Psoas muscle (tissue), 7 donors: ENCODE measurements at regions not wholly inside any gene's neighbourhood (a gene's known extent, or its start where the extent isn't known, plus 50 kb on each side); places are given as distances from the start of the nearest gene placed in this dataset.

ENCODE experiments used
- ATAC-seq, 4 donors: fragments of 200-7000 bp; cut with Tn5 transposase; one replicate each; pipeline ENCODE4 v1.9.1; 2020; ENCODE audit warnings: moderate library complexity in 3 of 4, mild to moderate bottlenecking in 2 of 4
- DNase-seq, 2 donors: peaks; one replicate each; pipeline ENCODE4 v3.0.0-alpha.2; 2020
- H3K27ac ChIP-seq: fragments of 200-600 bp; one replicate; pipeline ENCODE4 v1.8.0; 2022
- H3K27me3 ChIP-seq, 3 donors: fragments of 200-600 bp in 1 of 3; one replicate each; pipeline versions ENCODE4 v1.6.1 to v1.8.0; 2013 to 2022; ENCODE audit warnings: low read length in 2 of 3, mild to moderate bottlenecking in 2 of 3, moderate library complexity in 1 of 3; ENCODE audit not compliant: insufficient read depth in 3 of 3
- H3K36me3 ChIP-seq, 2 donors: fragments of 200-600 bp in 1 of 2; one replicate each; pipeline versions ENCODE4 v1.6.1 to v1.8.0; 2013 to 2022; ENCODE audit warnings: low read depth in 1 of 2, mild to moderate bottlenecking in 1 of 2, moderate library complexity in 1 of 2; ENCODE audit not compliant: insufficient read depth in 1 of 2
- H3K4me1 ChIP-seq: fragments of 200-600 bp; one replicate; pipeline ENCODE4 v1.8.0; 2022
- H3K4me3 ChIP-seq: fragments of 200-600 bp; one replicate; pipeline ENCODE4 v1.8.0; 2022; ENCODE audit warnings: mild to moderate bottlenecking
- H3K9me3 ChIP-seq: fragments of 200-600 bp; one replicate; pipeline ENCODE4 v1.8.0; 2022
- WGBS, 3 donors: extraction: QIAGEN DNeasy Blood & Tissue Kit; methylation state at CpG; one replicate each; pipeline versions ENCODE4 v1.1.6 to v1.1.7; 2013; 5-methylcytosine and 5-hydroxymethylcytosine counted together
- intact Hi-C, 2 donors: fragments of 100-400 bp; cut with DNase I; formaldehyde crosslinking; loops; one replicate each; pipeline versions ENCODE4 v1.11.0 to v1.14.2; 2022
- TF ChIP-seq, protein P1 (sequence below): fragments of 200-600 bp; IDR thresholded peaks from one replicate; pipeline ENCODE4 v1.8.0; 2022; ENCODE audit warnings: antibody characterized with exemption
- donor health status: healthy with polysubstance abuse.
- donor health status: DM: no; HTN: no; CAD: no; lungs with moderate emphysema.
- donor health status: Bipolar disorder and iron deficiency.
- donor health status: healthy.
- donor health status: DM: yes; HTN: yes; CAD: no.
- donor health status: DM: no; HTN: no; CAD: no.
- donor health status: DM: yes; HTN: yes; CAD: no.

DNA sequence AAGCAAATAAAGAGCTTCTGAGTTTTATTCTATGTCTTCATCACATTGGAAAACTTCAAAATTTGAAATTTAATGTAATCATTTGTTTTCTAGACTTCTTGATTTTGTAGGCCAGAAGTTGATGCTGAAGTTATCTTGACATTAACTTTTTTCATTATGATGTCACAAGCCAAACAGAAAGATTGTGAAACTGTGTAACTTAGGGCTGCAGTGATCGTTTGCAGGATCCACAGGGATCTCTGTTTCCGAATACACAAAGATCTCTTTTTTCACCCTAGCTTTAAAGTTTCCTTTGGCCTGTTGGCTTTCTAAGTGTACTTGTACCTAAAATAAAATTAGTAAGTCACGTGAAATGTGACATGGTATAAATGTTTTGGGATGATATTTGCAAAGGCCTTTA, 594.9 kb upstream of the CDH2 start:
- intact Hi-C loops: no loop called here
- no peak overlapping the region for H3K27ac ChIP-seq

DNA sequence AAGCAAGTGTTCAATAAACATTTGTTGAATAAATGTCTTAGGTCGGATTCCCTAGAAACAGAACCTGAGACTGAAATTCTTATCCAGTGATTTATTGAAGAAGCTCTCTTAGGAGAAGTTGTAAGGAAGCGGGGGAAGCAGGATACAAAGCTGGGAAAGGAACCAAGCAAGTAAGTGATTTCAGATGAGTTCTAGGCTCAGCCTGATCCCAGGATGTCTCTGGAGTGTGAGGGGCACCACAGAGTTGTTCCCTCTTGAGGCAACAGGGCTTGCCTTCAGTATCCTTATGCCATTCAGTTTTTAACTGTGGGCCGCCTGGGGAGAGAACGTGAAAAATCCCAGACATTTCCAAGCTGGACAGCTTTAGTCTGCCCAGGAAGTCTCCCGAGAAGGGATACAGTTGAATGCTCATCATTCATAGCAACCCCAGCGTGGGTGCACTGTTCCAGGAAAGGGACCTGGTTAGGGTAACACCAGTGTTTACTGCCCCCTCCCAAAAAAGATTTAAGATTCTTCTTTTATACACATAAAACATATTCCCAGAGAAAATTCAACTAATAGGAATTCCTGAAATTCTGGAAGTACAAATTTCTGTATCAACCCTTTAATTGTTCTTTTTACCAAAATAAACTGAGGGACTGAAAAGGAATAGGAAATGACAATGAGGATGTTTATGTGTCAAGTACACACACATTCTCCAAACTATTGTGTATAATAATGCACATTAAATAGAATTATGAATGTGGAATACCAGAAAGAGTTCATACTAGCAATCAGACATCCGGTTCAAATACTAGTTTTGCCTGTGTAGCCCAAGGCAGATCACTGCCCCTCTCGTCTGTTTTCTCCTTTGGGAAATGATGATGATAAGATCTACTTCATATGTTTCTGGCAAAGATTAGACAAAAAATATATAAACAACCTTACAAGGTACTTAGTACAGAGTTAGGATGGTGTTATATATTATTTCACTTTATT, 592.1 kb upstream of the CDH2 start:
- ATAC-seq (no peak), DNase-seq (no peak)
- H3K36me3 ChIP-seq: no peaks in the 10 kb centered on the region
- H3K27me3 ChIP-seq: no peaks in the 10 kb centered on the region
- no peak overlapping the region for H3K27ac ChIP-seq
- TF ChIP-seq, protein P1, sequence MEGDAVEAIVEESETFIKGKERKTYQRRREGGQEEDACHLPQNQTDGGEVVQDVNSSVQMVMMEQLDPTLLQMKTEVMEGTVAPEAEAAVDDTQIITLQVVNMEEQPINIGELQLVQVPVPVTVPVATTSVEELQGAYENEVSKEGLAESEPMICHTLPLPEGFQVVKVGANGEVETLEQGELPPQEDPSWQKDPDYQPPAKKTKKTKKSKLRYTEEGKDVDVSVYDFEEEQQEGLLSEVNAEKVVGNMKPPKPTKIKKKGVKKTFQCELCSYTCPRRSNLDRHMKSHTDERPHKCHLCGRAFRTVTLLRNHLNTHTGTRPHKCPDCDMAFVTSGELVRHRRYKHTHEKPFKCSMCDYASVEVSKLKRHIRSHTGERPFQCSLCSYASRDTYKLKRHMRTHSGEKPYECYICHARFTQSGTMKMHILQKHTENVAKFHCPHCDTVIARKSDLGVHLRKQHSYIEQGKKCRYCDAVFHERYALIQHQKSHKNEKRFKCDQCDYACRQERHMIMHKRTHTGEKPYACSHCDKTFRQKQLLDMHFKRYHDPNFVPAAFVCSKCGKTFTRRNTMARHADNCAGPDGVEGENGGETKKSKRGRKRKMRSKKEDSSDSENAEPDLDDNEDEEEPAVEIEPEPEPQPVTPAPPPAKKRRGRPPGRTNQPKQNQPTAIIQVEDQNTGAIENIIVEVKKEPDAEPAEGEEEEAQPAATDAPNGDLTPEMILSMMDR: no peak
- intact Hi-C loops: no loop called here
- no peaks in the 10 kb centered on the region for H3K9me3 ChIP-seq
- no peak overlapping the region for H3K4me3 ChIP-seq
- 55 to 56% (median 56%) methylated on average over 8 of the region's 8 CpGs for WGBS, 3 donors
- no peaks in the 10 kb centered on the region for H3K4me1 ChIP-seq

More for the DNA sequence above, 594.9 kb upstream of the CDH2 start:
- no peak overlapping the region for H3K4me3 ChIP-seq
- H3K9me3 ChIP-seq: no peaks in the 10 kb centered on the region
- ATAC-seq (no peak), DNase-seq (no peak)
- H3K36me3 ChIP-seq: no peaks in the 10 kb centered on the region
- H3K4me1 ChIP-seq: no peaks in the 10 kb centered on the region
- WGBS, 3 donors: 58 to 66% (median 66%) methylated on average over 3 of the region's 3 CpGs
- H3K27me3 ChIP-seq: no peaks in the 10 kb centered on the region
- TF ChIP-seq, protein P1: no peak

DNA sequence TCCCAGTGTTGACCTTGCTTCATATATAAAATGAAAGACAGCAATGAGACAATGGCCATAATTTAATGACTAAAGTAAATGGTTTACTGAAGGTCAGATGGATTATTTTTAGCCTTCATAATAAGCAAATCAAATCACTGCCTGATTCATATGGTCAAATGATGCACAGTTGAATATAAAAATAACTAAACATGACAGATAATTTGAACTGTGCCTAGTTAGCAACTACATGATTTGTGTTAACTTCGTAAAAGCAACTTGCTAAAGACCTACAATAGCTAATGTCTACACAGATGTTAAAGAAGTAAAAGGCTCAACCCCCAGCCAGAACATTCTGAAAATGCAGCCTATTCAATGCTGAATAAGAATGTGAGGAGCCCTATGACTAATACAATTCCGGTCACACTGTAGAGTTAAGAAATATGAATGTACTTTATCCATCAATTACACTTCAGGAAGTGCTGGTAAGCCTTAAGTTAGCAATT, 590.8 kb upstream of the CDH2 start:
- 77 to 87% (median 77%) methylated on average over 2 of the region's 2 CpGs for WGBS, 3 donors
- TF ChIP-seq, protein P1: no peak
- no peak for DNase-seq
- Histone ChIP-seq H3K9me3 (no peaks in the 10 kb centered on the region), H3K4me3 (no peak overlapping the region), H3K27me3 (no peaks in the 10 kb centered on the region), H3K27ac (no peak overlapping the region), H3K36me3 (no peaks in the 10 kb centered on the region), H3K4me1 (no peaks in the 10 kb centered on the region)
- ATAC-seq: no peak
- intact Hi-C loops: no loop called here

DNA sequence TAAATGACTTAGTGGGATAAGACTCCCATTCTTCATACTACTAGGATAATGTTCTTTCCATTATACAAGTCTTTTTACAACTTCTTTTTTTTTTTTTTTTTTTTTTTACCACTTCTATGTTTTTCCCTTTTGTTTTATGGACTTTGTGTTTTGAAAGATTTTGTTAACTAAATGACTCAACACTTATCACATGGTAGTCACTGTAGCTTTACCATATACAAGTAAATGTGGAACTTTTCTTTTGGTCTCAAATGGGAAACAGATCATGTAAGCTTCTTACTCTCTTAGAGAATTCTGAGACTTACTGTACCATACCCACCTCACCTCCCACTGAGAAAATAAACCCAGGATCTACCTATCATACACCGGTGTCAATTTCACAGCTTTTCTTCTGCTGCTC, 590.3 kb upstream of the CDH2 start:
- no peaks in the 10 kb centered on the region for H3K27me3 ChIP-seq
- no peak for DNase-seq
- no peaks in the 10 kb centered on the region for H3K9me3 ChIP-seq
- no peak for ATAC-seq
- 90 to 94% (median 93%) methylated on average over 1 of the region's 1 CpG for WGBS, 3 donors
- no peak overlapping the region for H3K27ac ChIP-seq
- no peaks in the 10 kb centered on the region for H3K4me1 ChIP-seq
- TF ChIP-seq, protein P1: no peak
- H3K36me3 ChIP-seq: no peaks in the 10 kb centered on the region
- no peak overlapping the region for H3K4me3 ChIP-seq
- intact Hi-C loops: no loop called here
